Transverse colon (tissue), 4 donors: ENCODE measurements at regions not wholly inside any gene's neighbourhood (a gene's known extent, or its start where the extent isn't known, plus 50 kb on each side); places are given as distances from the start of the nearest gene placed in this dataset.

Source experiments
- POLR2A ChIP-seq: fragments of 450-650 bp; IDR thresholded peaks from one replicate; pipeline ENCODE4 v1.6.1; 2016; ENCODE audit warnings: antibody characterized with exemption, mild to moderate bottlenecking, moderate library complexity
- POLR2AphosphoS5 ChIP-seq, 3 donors: sonication (generic); formaldehyde crosslinking; IDR thresholded peaks; one replicate each; pipeline ENCODE4 v1.6.1; 2016; ENCODE audit warnings: antibody characterized with exemption in 3 of 3
- TF ChIP-seq, protein P1 (sequence below), 5 experiments: fragments of 200-600 bp in 3 of 5; fragments of 450-650 bp in 2 of 5; sonication (generic) in 3 of 5; IDR thresholded peaks; 1 replicate in 2 of 5; 2 replicates in 3 of 5; pipeline ENCODE4 v1.5.1; 2016 to 2017; ENCODE audit warnings: antibody characterized with exemption in 5 of 5, inconsistent platforms in 3 of 5, mild to moderate bottlenecking in 2 of 5, moderate library complexity in 1 of 5

GRCh38 chr4:124573056-124573455 is 139.5 kb downstream of the ANKRD50 start:
- TF ChIP-seq, protein P1, sequence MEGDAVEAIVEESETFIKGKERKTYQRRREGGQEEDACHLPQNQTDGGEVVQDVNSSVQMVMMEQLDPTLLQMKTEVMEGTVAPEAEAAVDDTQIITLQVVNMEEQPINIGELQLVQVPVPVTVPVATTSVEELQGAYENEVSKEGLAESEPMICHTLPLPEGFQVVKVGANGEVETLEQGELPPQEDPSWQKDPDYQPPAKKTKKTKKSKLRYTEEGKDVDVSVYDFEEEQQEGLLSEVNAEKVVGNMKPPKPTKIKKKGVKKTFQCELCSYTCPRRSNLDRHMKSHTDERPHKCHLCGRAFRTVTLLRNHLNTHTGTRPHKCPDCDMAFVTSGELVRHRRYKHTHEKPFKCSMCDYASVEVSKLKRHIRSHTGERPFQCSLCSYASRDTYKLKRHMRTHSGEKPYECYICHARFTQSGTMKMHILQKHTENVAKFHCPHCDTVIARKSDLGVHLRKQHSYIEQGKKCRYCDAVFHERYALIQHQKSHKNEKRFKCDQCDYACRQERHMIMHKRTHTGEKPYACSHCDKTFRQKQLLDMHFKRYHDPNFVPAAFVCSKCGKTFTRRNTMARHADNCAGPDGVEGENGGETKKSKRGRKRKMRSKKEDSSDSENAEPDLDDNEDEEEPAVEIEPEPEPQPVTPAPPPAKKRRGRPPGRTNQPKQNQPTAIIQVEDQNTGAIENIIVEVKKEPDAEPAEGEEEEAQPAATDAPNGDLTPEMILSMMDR (IDR thresholded peaks at IDR 0.05) = no peak
- no peak for TF ChIP-seq POLR2AphosphoS5 (IDR thresholded peaks at IDR 0.05)
- TF ChIP-seq POLR2A = no peak
